ENCODE measurements at regions not wholly inside any gene's neighbourhood (a gene's known extent, or its start where the extent isn't known, plus 50 kb on each side); places are given as distances from the start of the nearest gene placed in this dataset.

GRCh38 chr17:77735566-77736198, 222.8 kb upstream of the TNRC6C start (continued):
- no peak for TF ChIP-seq ZNF280D (tag by site-specific recombination; IDR thresholded peaks at IDR 0.05)
- TF ChIP-seq ZNF558 (tag by site-specific recombination; IDR thresholded peaks at IDR 0.05) = no peak
- TF ChIP-seq ZBTB11 (tag by site-specific recombination; conservative IDR thresholded peaks at IDR 0.05; ENCODE audit: low read depth) = no peak
- peak; percentile 33 for TF ChIP-seq SP3 (tag by site-specific recombination; IDR thresholded peaks at IDR 0.05)
- no peak for TF ChIP-seq ZNF639 (tag by site-specific recombination; IDR thresholded peaks at IDR 0.05)
- no peak for TF ChIP-seq KLF8 (tag by site-specific recombination; IDR thresholded peaks at IDR 0.05)
- no peak for TF ChIP-seq BCL11A (tag by site-specific recombination; IDR thresholded peaks at IDR 0.05; ENCODE audit: low read depth)
- TF ChIP-seq ZNF341 (tag by site-specific recombination; IDR thresholded peaks at IDR 0.05; ENCODE audit: low read depth) = peak; percentile 86
- no peak for TF ChIP-seq PATZ1 (tag by site-specific recombination; IDR thresholded peaks at IDR 0.05)
- no peak for TF ChIP-seq ZFP69B (tag by site-specific recombination; IDR thresholded peaks at IDR 0.05)
- TF ChIP-seq ZNF26 (tag by site-specific recombination; IDR thresholded peaks at IDR 0.05) = no peak
- no peak for TF ChIP-seq HOXA7 (CRISPR knock-in tag; IDR thresholded peaks at IDR 0.05; ENCODE audit: borderline replicate concordance)
- no peak for TF ChIP-seq YY2 (tag by site-specific recombination; IDR thresholded peaks at IDR 0.05)
- TF ChIP-seq MYNN (tag by site-specific recombination; IDR thresholded peaks at IDR 0.05; ENCODE audit: borderline replicate concordance) = no peak
- no peak for TF ChIP-seq ZBTB44 (tag by site-specific recombination; IDR thresholded peaks at IDR 0.05)
- TF ChIP-seq ZNF837 (tag by site-specific recombination; IDR thresholded peaks at IDR 0.05) = no peak
- no peak for TF ChIP-seq ZBTB21 (tag by site-specific recombination; IDR thresholded peaks at IDR 0.05)
- no peak for TF ChIP-seq YY1 (tag by site-specific recombination; IDR thresholded peaks at IDR 0.05)
- TF ChIP-seq INSM2 (tag by site-specific recombination; IDR thresholded peaks at IDR 0.05) = no peak
- no peak for TF ChIP-seq ZNF404 (tag by site-specific recombination; IDR thresholded peaks at IDR 0.05)
- peak; percentile 70 for TF ChIP-seq FEZF1 (tag by site-specific recombination; IDR thresholded peaks at IDR 0.05)
- no peak for TF ChIP-seq ZNF138 (tag by site-specific recombination; IDR thresholded peaks at IDR 0.05; ENCODE audit: borderline replicate concordance)
- no peak for TF ChIP-seq ZNF670 (tag by site-specific recombination; IDR thresholded peaks at IDR 0.05; ENCODE audit: low read depth)
- TF ChIP-seq ZNF248 (tag by site-specific recombination; IDR thresholded peaks at IDR 0.05) = no peak
- TF ChIP-seq ZNF549 (tag by site-specific recombination; IDR thresholded peaks at IDR 0.05) = no peak
- peak; percentile 76; the same call in 1 of the 2 replicates for TF ChIP-seq ZBTB48 (tag by site-specific recombination; IDR thresholded peaks at IDR 0.05)
